Naive thymus-derived CD8-positive, alpha-beta T cell (primary cell): ENCODE measurements at regions not wholly inside any gene's neighbourhood (a gene's known extent, or its start where the extent isn't known, plus 50 kb on each side); places are given as distances from the start of the nearest gene placed in this dataset.
"Not testable (repeated sequence)": the region's sequence is repeated elsewhere in the genome, so short reads cannot be mapped to it uniquely, and the experiment has no call there.

ENCODE experiments used
- ATAC-seq, 2 donors: fragments of 150-1000 bp; cut with Tn5 transposase in 1 of 2; sonication (Bioruptor Pico), chemical (Tn5 transposase) in 1 of 2; 1 replicate in 1 of 2; 2 replicates in 1 of 2; pipeline ENCODE4 v1.10.0; 2021; ENCODE audit warnings: mild to moderate bottlenecking in 2 of 2, moderate library complexity in 2 of 2
- POLR2A ChIA-PET: fragments of 350-600 bp; sonication (Branson Sonifier 250); formaldehyde crosslinking; loops from one replicate; lab custom pipeline; 2021; ENCODE audit warnings: antibody characterized with exemption; lab: Charles Lee
- DNase-seq, 10 donors: peaks; one replicate each; pipeline versions ENCODE4 v3.0.0 to v3.0.0-alpha.2; 2020 to 2022
- H3K27ac Mint-ChIP-seq, 10 donors: one replicate each; pipeline ENCODE4 v1.8.0; 2020 to 2022; ENCODE audit warnings: mild to moderate bottlenecking in 10 of 10, mixed read lengths in 10 of 10, moderate library complexity in 4 of 10, inconsistent platforms in 1 of 10
- H3K27me3 Mint-ChIP-seq, 5 donors: one replicate each; pipeline ENCODE4 v1.8.0; 2021 to 2022; ENCODE audit warnings: mixed read lengths in 5 of 5
- H3K36me3 Mint-ChIP-seq, 3 donors: one replicate each; pipeline ENCODE4 v1.8.0; 2020 to 2022; ENCODE audit warnings: mixed read lengths in 3 of 3, mild to moderate bottlenecking in 2 of 3, inconsistent platforms in 1 of 3
- H3K4me1 Mint-ChIP-seq, 4 donors: one replicate each; pipeline ENCODE4 v1.8.0; 2021 to 2022; ENCODE audit warnings: mixed read lengths in 4 of 4
- H3K4me3 Mint-ChIP-seq, 10 donors: one replicate each; pipeline ENCODE4 v1.8.0; 2020 to 2022; ENCODE audit warnings: mild to moderate bottlenecking in 10 of 10, mixed read lengths in 10 of 10, moderate library complexity in 6 of 10, inconsistent platforms in 1 of 10
- H3K9me3 Mint-ChIP-seq, 9 donors: one replicate each; pipeline ENCODE4 v1.8.0; 2020 to 2022; ENCODE audit warnings: mixed read lengths in 9 of 9, mild to moderate bottlenecking in 3 of 9, inconsistent platforms in 1 of 9, moderate library complexity in 1 of 9

DNA sequence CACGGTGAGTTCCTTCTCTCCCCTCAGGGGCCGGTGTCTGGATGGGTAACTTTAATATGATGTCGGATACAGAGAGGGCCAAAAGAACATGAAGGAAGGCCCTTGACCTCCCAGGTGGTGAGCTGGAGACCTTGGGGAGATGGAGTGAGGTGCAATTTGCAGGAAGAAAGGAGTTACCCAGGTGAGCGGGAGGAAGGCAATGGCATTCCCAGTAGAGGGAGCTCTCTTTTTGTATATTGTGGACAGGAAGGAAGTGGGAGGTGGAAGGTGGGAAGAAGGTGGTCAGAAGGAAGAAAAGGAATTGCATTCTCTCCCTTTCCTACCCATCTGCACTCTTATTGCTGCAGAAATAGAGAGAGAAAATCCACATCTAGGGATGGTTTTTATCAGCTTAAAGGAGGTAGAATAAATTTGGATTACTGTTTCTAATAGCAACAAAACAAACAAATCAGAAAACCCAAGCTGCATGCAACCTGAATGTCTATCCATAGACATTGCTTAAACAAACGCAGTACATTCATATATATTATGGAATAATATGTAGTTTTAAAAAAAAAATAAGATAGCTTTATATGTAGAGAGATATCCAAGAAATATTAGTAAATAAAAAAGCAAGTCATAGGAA, 169.0 kb upstream of the TSC22D2 start:
- POLR2A ChIA-PET, result no interaction called here
- no peak for DNase-seq
- H3K36me3 Mint-ChIP-seq, result no peaks in the 10 kb centered on the region
- H3K27me3 Mint-ChIP-seq, result peaks cover 6 to 11% (median 10%) of the 10 kb centered on the region in 5 donors
- H3K4me3 Mint-ChIP-seq, result no peak overlapping the region
- ATAC-seq, result no peak
- peaks cover 0 to 3% (median 0%) of the 10 kb centered on the region in 4 donors for H3K4me1 Mint-ChIP-seq
- no peaks in the 10 kb centered on the region for H3K9me3 Mint-ChIP-seq
- H3K27ac Mint-ChIP-seq, result no peak overlapping the region

DNA sequence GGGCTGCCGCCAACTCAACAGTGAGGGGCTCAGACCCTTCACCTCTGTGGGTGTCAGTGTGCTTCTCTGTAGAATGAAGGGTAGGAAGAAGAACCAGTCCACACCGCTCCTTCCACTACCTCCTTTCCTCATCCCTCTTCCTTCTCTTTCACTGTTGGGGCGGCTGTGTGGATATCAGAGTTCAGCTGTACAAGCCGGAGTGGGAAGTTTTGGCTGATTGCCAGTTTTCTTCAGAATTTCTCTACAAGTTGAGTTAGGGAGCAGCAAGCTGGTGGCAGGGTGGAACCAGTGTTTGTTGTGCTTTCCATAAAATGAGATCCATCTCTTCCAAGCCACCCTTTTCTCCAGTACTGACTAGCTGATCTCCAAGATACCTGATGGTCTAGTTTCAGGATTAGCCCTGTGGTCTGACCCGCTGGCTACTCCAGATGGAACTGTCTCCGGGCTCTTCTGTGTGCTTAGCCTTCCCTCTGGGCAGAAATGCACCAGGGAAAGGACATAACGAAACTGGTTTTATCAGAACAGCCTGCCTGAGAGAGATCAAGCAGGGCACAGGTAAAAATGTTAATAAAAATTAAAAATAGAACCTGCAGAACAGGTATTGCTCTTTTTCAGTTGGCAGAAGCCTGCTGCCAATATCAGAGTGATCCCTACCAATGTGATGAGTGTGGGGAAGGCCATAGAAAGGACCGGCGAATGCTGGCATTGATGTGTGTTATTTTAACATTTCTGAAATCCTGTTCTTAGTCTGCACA, 169.9 kb upstream of the TSC22D2 start:
- Mint-ChIP-seq H3K9me3 (no peaks in the 10 kb centered on the region), H3K27ac (no peak overlapping the region), H3K4me1 (peaks cover 0 to 3% (median 0%) of the 10 kb centered on the region in 4 donors), H3K27me3 (peaks cover under 1 to 5% (median 2%) of the 10 kb centered on the region in 5 donors), H3K4me3 (no peak overlapping the region), H3K36me3 (no peaks in the 10 kb centered on the region)
- DNase-seq (no peak), ATAC-seq (no peak)
- POLR2A ChIA-PET, result no interaction called here

DNA sequence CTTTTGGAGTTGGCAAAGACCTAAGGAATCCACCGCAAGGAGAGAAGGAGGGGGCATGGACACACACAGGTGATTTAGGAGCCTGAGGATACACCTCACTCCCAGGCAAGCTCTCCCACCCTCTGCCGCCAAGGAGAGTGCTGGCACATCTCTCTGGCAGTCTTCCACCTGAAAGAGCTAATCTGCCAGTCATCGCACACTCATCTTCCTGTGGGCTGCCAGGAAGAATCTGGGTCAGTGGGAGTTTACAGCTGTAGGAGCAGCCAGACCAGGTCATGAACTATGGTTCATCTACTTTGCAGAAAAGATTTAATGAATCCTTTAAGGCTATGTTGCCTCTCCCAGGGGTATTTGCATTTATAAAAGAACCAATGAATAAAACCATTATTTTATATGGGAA, 170.6 kb upstream of the TSC22D2 start:
- H3K27ac Mint-ChIP-seq, result no peak overlapping the region
- H3K36me3 Mint-ChIP-seq, result no peaks in the 10 kb centered on the region
- peaks cover 0 to 4% (median 0%) of the 10 kb centered on the region in 5 donors for H3K27me3 Mint-ChIP-seq
- H3K9me3 Mint-ChIP-seq, result no peaks in the 10 kb centered on the region
- POLR2A ChIA-PET, result no interaction called here
- peaks cover 0 to 3% (median 0%) of the 10 kb centered on the region in 4 donors for H3K4me1 Mint-ChIP-seq
- DNase-seq (no peak), ATAC-seq (no peak)
- no peak overlapping the region for H3K4me3 Mint-ChIP-seq

DNA sequence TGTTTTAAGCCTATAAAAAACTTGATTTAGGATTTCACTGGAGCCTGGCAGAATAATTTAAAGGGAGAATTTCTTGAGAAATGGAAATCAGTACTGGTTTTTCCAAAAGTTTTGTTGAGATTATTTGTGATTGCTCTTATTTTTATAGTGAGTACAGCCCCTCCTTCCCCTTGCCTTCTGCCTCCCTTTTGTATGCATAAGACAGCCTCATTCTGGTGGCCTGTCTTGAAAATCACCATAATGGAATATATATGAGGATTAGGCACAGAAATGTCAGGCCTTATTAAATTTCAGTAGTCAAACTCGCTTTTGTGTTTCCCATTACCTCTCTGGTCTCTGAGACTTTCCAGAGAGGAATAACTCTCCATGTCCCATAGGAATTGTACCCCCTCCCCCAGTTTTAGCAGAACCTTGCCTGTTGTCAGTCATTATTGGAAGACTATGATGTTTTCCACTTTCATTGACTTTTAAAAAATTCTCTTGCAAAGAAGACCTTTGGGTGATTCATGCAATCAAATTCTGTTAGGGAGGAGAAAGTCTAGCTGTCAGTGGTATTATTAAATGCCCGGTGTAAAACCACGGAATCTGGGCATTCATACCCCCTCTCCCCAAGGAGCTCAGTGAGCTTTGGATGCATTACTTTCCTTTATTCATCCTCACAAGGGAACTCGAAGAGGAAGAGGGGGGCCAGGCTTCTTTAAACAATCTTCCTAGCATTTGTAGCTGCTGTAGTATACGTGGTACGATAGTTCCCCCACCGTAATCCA, 171.6 kb upstream of the TSC22D2 start:
- H3K9me3 Mint-ChIP-seq, result no peaks in the 10 kb centered on the region
- DNase-seq (no peak), ATAC-seq (no peak)
- peaks cover 0 to 4% (median 0%) of the 10 kb centered on the region in 5 donors for H3K27me3 Mint-ChIP-seq
- no peaks in the 10 kb centered on the region for H3K36me3 Mint-ChIP-seq
- no peak overlapping the region for H3K27ac Mint-ChIP-seq
- POLR2A ChIA-PET, result no interaction called here
- no peak overlapping the region for H3K4me3 Mint-ChIP-seq
- peaks cover 0 to 3% (median 0%) of the 10 kb centered on the region in 4 donors for H3K4me1 Mint-ChIP-seq

DNA sequence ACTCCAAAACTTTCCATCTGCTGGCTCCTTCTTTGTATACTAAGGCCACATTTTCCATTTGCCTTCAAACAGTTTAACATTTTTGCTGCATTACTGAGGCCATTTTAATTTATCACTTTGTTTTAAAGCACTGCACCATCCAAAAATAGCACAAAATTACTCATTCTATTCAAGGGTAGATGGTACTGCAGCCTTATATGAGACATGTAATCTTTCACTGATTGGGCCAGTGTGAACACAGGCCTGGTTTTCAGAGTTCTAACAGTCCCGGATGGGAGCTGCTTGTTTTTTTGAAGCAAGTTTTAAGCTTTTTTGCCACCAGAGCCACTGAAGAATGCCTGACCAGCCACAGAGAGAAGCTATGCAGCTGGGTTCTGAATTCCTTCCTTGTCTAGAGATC, 172.3 kb upstream of the TSC22D2 start:
- POLR2A ChIA-PET, result no interaction called here
- no peak for ATAC-seq
- peaks cover 0 to 4% (median 0%) of the 10 kb centered on the region in 5 donors for H3K27me3 Mint-ChIP-seq

DNA sequence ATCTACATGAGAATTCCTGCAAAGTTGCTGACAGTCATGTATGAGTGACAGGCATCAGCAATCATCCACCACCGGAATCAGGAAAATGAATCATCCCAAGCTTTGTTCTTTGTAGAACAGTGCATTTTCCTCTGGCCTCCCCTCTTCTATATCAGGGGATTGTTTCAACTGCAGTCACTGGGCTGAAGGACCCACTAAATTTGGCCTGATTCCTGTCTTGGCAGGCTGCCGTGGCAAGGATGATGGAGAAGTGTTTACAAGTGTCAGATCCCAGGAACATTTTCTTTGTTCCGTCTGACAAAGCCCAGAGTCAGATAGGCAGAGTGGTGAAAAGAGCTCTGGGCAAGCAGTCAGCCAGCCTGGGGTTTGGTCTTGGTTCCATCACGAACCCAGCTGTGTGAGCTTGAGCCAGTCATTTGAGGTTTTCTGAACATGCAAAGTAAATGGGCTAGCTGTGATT, 175.1 kb upstream of the TSC22D2 start:
- DNase-seq (no peak), ATAC-seq (no peak)
- POLR2A ChIA-PET, result no interaction called here
- H3K9me3 Mint-ChIP-seq, result no peaks in the 10 kb centered on the region
- peaks cover 0 to 3% (median 0%) of the 10 kb centered on the region in 5 donors for H3K27me3 Mint-ChIP-seq
- H3K36me3 Mint-ChIP-seq, result no peaks in the 10 kb centered on the region
- no peak overlapping the region for H3K4me3 Mint-ChIP-seq
- H3K4me1 Mint-ChIP-seq, result no peaks in the 10 kb centered on the region
- H3K27ac Mint-ChIP-seq, result no peak overlapping the region

More for the DNA sequence above, 172.3 kb upstream of the TSC22D2 start:
- Mint-ChIP-seq H3K27ac (no peak overlapping the region), H3K9me3 (no peaks in the 10 kb centered on the region), H3K4me1 (peaks cover 0 to 3% (median 0%) of the 10 kb centered on the region in 4 donors), H3K4me3 (no peak overlapping the region), H3K36me3 (no peaks in the 10 kb centered on the region)
- no peak for DNase-seq

DNA sequence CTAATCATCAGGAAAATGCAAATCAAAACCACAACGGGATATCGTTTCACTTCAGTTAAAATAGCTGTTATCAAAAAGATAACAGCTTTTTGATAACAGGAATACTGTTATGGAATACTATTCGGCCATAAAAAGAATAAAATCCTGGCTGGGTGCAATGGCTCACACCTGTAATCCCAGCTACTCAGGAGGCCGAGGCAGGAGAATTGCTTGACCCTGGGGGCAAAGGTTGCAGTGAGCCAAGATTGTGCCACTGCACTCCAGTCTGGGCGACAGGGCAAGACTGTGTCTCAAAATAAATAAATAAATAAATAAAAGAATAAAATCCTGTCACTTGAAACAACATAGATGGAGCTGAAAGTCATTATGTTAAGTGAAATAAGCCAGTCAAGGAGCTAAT, 178.1 kb upstream of the TSC22D2 start:
- POLR2A ChIA-PET, result no interaction called here

DNA sequence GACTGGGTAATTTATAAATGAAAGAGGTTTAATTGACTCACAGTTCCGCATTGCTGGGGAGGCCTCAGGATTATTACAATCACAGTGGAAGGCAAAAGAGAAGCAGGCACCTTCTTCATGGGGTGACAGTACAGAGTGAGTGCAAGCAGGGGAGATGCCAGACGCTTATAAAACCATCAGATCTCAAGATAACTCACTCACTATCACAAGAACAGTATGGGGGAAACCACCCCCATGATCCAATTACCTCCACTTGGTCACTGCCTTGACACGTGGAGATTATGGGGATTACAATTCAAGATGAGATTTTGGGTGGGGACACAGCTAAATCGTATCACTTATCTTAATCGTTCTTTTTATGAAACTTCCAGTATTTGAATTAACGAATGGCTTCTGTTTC, 179.5 kb upstream of the TSC22D2 start:
- H3K4me3 Mint-ChIP-seq, H3K36me3 Mint-ChIP-seq, H3K27ac Mint-ChIP-seq, ATAC-seq, POLR2A ChIA-PET, DNase-seq, H3K4me1 Mint-ChIP-seq, H3K9me3 Mint-ChIP-seq: not testable (repeated sequence)
- peaks cover 15 to 38% (median 19%) of the 10 kb centered on the region in 5 donors for H3K27me3 Mint-ChIP-seq

More for the DNA sequence above, 178.1 kb upstream of the TSC22D2 start:
- H3K27me3 Mint-ChIP-seq, result peaks cover 7 to 24% (median 9%) of the 10 kb centered on the region in 5 donors
- no peak overlapping the region for H3K27ac Mint-ChIP-seq
- no peaks in the 10 kb centered on the region for H3K9me3 Mint-ChIP-seq
- no peak overlapping the region for H3K4me3 Mint-ChIP-seq
- no peaks in the 10 kb centered on the region for H3K4me1 Mint-ChIP-seq
- ATAC-seq (no peak), DNase-seq (no peak)
- H3K36me3 Mint-ChIP-seq, result no peaks in the 10 kb centered on the region

DNA sequence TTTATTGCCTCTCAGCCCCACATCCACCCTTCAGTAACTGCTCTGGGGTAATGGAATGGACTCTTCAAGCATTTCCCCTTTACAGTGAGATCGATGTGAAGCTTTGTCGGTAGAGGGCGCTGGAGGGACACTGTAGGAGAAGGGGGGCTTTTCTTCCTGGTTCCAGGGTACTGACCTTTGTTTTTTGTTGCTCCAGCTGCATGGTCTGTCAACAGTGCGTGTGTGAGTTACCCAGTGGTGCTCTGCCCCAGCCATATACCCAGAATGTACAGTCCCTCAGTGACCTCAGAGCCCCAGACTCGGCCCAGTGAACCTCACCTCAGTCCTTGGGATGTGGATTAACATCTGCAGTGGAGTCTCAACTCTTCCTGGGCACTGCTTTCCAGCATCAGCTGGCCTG, 180.3 kb upstream of the TSC22D2 start:
- peaks cover 18 to 38% (median 24%) of the 10 kb centered on the region in 5 donors for H3K27me3 Mint-ChIP-seq
- no peak overlapping the region for H3K27ac Mint-ChIP-seq

DNA sequence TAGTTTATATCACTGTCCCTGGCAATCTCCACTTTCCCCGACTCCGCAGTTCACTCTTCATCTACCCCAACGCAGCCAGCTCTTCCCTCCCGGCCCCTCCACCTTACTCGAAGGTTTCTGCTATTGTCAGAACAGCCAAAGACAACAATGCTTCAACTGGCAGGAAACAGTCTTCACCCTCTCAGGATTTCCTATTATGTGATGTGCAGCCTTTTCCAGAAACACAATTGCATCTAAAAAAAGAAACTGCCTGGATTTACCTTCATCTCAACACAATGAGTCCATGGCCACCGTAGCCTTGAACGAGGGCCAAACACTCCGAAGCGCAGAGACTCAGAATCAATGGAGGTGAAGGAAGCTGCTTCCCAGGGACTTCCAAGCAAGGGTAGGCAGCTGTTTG, 182.1 kb upstream of the TSC22D2 start:
- Mint-ChIP-seq H3K4me3 (no peak overlapping the region), H3K4me1 (peaks cover 3 to 5% (median 4%) of the 10 kb centered on the region in 4 donors), H3K27me3 (peaks cover 26 to 52% (median 37%) of the 10 kb centered on the region in 5 donors), H3K36me3 (no peaks in the 10 kb centered on the region), H3K27ac (peak overlapping the region in 1 of 10 donors; percentile 53), H3K9me3 (no peaks in the 10 kb centered on the region)
- POLR2A ChIA-PET, result no interaction called here
- ATAC-seq (no peak), DNase-seq (no peak)

More for the DNA sequence above, 180.3 kb upstream of the TSC22D2 start:
- POLR2A ChIA-PET, result no interaction called here
- no peak overlapping the region for H3K4me3 Mint-ChIP-seq
- ATAC-seq (no peak), DNase-seq (peak in 3 of 10 donors; percentile 5 to 12 (median 11))
- H3K36me3 Mint-ChIP-seq, result no peaks in the 10 kb centered on the region
- H3K4me1 Mint-ChIP-seq, result no peaks in the 10 kb centered on the region
- H3K9me3 Mint-ChIP-seq, result no peaks in the 10 kb centered on the region

DNA sequence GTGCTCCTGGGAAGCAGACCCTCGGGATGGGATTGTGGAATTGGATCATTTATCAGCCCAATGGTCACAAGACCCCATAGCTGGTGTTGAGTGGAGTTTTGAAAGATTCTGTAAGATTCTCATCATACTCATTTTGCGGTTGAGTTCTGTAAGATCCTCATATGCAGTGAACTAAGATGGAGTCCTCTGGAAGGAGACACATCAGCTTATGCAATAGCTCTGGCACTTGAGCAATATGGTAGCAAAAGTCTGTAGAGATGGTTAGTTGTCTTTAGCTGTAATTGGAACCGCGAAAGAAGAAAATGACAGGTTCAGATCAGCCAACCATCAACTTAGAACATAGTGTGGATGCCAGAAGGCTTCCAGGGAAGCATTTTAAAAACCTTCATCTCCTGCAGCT, 184.5 kb upstream of the TSC22D2 start:
- no peaks in the 10 kb centered on the region for H3K9me3 Mint-ChIP-seq
- POLR2A ChIA-PET, result no interaction called here
- DNase-seq (no peak), ATAC-seq (no peak)
- H3K4me3 Mint-ChIP-seq, result no peak overlapping the region
- no peak overlapping the region for H3K27ac Mint-ChIP-seq
- no peaks in the 10 kb centered on the region for H3K36me3 Mint-ChIP-seq
- H3K4me1 Mint-ChIP-seq, result peaks cover 3 to 11% (median 4%) of the 10 kb centered on the region in 4 donors
- peaks cover 29 to 55% (median 46%) of the 10 kb centered on the region in 5 donors for H3K27me3 Mint-ChIP-seq

DNA sequence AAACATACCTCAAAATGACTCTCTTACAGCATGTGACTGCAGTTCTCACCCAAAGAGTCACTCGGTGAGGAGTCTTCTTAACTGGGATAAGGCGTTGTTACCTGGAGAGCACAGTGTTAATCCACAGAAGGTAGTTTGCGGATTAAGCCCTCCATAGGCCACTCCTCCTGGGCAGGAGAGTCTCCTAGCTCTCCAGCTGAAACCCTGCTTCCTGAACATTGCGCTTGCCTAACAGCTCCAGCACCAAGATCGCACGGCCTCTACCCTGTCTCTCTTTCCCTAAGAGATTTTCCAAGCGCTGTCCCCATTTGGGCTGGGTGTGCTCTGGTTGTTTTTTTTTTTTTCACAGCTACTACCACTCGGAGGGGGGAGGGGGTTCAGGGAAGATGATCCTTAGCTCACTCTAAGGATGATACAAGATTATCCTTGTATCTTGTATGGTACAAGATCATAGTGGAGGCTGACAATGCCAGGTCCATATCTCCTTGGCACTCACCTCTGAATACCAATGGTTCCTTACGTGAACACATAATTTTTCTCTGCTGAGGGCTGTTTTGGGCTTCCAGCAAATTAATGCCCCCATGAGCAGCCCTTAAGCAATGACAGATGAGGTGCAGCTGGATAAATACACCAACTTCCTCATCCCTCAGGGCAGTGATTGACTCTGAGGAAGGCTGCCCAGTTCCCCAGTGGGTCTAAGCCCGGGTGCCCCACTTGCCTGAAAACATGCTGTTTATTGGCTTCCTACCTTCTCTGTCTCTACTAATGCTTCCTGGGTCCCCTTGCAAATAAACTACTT, 185.2 kb upstream of the TSC22D2 start:
- H3K36me3 Mint-ChIP-seq, result no peaks in the 10 kb centered on the region
- peaks cover 3 to 11% (median 4%) of the 10 kb centered on the region in 4 donors for H3K4me1 Mint-ChIP-seq
- H3K27ac Mint-ChIP-seq, result peak overlapping the region in 1 of 10 donors; percentile 30
- H3K4me3 Mint-ChIP-seq, result no peak overlapping the region
- peaks cover 0 to 2% (median 0%) of the 10 kb centered on the region in 9 donors for H3K9me3 Mint-ChIP-seq
- no peak for DNase-seq
- peaks cover 32 to 55% (median 47%) of the 10 kb centered on the region in 5 donors for H3K27me3 Mint-ChIP-seq
- no peak for ATAC-seq
- POLR2A ChIA-PET, result no interaction called here
